ENCODE measurements at regions not wholly inside any gene's neighbourhood (a gene's known extent, or its start where the extent isn't known, plus 50 kb on each side); places are given as distances from the start of the nearest gene placed in this dataset.
"Not testable (repeated sequence)": the region's sequence is repeated elsewhere in the genome, so short reads cannot be mapped to it uniquely, and the experiment has no call there.

DNA sequence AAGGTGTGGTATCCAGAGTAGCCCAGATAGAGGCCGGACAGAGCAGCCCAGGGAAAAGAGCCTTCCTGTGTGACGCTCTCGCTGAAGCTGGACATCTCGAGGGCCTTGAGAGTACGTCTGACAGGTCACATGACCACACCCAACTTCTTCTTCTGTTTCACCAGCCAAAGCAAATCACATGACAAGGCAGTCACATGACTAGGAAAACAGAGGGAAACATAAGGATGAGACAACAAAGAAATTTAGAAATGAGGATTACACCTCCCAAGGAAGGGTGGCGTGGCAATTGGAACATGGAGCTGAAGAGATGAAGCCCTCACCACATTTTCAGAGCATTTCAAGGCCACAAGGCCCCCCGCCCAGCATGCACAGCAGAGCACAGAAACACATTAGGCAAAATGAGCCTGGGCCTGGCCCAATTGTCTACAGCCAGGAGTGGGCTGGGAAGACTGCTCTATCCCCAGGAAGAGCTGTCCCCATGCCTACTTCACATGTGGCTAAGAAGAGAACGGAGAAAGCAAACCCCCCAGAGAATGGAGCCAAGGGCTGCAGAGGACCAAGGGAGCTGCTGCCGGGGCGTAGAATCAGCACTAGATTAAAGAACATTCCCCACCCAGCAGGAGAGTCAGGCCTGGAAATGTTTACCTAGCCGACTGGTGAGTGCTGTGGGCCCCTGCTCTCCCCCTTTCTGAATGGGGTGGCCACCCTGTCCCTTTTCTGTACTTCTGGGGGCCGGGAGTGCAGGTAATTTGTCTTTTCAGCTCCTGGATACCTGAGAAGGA is 305.1 kb downstream of the NPHP4 start:
- no peak for DNase-seq (ENCODE audit: low read depth)

DNA sequence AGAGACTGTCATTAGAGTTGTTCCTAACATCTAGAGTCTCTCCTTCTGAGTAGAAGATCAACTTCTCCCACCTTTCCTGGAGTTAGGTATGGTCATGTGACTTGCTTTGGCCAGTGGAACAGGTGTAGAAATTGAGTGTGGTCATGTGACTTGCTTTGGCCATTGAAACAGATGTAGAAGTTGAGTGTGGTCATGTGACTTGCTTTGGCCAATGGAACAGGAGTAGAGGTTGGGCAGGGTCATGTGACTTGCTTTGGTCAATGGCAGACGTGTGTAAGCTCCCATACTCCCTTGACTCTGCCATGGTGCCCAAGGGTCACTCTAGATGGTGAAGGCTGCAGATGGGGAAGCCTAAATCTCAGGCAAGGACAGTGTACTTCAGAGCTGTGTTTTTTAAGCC is 306.0 kb downstream of the NPHP4 start:
- DNase-seq (ENCODE audit: low read depth): no peak

DNA sequence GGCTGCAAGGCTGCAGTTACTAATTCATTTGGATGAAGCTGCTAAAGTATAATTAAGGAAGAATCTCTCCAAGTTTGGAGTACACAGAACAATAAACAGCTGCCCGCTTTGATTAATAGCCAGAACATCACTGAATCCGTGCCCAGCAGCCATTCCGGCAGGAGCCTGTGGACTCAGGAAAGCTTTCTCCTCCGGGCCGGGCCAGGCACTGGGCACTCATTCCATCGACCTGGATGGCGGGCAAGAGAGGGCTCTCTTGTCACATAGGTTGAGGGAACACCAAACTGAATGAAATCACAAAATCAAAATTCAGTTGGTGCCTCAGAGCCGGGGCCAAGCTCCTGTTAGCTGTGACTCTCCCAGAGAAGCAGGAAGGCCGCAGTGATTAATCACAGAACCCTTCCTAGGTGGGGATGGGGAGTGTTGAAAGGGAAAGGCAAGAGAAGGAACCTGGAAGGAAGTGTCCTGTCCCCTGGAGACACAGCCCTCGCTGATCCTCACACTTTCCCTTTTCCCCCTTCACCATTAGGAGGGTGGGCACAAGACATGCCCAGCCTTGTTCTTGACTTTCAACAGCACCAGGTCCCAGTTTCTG is 306.7 kb downstream of the NPHP4 start:
- no peak for DNase-seq (ENCODE audit: low read depth)

DNA sequence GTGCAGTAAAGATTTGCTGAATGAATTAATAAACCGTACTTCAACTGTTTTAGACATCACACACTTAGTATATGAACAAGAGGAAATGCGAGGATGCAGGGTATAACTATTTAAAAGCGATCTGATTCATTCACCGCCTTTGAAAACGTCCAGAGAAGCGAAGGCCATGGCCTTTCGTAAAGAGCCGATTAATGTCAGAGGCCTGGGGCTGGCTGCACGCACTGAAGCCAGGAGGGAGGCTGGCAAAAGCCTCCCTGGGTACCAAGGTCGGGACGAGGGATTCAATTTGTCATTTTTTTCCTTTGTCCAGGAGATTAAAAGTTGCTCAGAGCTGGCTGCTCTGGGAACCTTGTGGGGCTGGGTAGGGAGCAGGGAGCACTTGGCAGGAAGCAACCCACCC is 307.4 kb downstream of the NPHP4 start:
- DNase-seq (ENCODE audit: low read depth): no peak

DNA sequence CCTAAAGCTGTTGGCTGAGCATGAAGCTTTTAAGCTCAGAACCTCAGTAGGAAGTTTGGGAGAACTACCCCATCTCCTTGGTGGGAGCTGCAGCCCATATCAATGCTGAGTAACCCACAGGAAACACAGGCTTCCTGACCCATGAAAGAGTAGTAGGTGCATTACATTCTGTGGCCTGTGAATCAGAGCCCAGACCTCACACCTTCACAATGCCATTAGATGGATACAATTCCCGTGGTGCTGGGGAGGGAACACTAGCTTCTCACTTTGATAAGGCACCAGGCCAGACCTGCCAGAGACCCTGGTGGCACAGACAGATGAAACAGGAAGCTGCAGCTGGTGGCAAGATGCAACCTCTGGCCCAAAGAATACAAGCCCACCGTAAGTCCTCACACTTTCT is 308.8 kb downstream of the NPHP4 start:
- no peak for DNase-seq (ENCODE audit: low read depth)

DNA sequence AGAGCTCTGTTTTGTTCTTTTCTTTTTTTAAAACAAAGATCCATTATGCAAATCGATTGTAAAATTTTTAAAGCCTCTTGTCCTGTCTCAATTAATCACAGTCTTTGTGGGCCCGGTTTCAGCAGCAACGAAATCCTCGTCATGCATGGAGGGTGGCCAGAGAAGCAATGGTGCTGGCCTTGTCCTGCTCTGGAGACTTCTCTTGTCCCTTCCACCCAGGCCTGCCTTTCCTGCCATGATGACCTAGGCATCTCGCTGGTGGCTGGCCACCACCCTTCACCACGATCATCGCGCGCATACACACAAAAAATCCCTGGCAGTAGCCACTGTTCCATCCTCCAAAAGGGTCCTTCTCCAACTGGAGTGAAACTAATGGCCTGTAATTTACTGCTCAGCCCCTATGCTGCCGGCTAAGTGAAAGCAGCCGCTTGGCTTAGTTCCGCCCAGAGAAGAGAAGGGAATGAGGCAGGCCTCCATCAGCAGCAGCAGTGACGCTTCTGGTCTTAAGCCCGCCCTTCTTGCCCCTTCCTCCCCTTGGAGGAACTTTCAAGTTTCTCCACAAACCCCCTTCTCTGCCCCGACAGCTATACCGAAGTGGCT is 309.5 kb downstream of the NPHP4 start:
- DNase-seq (ENCODE audit: low read depth): no peak

DNA sequence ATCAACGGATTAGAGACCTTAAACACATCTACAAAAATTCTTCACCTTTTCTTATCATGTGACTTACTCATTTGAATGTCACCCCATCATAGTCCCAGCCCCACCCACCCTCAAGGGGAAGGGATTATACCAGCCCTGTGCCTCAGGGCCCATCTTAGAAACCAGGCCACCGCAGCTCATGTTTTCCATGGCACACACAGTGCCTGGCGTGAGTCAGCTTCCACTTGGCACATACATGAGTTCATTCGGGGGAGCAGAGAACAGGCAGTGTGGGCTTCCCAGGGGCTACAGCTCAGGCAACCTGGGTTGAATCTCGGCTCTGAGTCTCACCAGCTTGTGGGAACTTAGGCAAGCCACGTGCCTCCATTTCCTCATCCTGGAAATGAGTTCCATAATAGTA is 310.6 kb downstream of the NPHP4 start:
- no peak for DNase-seq (ENCODE audit: low read depth)

DNA sequence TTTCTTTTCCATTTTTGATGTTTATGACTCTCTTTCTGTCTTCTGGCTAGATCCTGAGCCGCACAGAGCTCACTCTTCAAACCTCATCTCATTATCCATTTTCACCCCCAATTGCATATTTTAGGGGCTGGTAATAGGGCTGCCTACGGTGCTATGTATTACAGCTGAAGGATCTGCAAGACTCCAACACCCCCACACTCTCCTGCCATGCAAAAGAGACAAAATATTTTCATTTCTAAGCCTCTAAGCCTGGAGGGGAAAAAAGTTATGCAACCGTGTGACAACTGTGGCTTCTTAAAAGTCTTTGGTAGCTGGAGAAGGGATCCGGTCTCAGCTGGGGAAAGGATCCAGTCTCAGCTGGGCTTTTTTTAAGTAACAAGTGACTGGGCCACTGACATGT is 311.6 kb downstream of the NPHP4 start:
- DNase-seq (ENCODE audit: low read depth): no peak

DNA sequence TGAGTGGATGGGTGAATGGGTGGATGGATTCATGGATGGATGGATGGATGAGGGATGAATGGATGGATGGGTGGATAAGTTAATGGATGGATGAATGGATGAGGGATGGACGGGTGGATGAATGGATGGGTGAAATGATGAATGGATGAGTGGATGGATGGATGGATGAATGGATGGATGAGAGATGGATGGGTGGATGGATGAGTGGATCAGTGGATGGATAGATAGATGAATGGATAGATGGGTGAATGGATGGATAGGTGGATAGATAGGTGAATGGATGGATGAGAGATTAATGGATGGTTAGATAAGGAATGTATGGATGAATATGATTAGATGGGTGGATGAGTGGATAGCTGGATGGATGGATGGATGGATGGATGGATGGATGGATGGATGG is 313.5 kb downstream of the NPHP4 start:
- DNase-seq (ENCODE audit: low read depth): no peak

DNA sequence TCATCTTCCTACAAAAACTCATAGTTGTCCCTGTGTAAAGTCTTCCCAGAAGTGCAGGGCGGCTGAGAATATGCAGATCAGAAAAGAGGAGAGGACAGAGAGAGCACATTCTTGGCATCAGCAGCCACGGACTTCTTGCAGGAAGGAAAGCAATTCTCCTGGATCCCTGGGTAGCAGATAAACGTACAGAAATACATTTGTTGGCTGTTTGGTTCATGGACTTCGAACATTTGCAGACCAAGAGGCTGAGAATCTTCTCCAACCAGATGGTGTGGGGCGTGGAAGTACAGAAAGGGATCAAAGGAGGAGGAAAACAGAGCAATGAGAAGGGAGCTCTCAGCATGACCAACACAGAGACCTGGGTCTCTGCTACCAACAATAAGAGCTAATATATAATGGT is 319.9 kb downstream of the NPHP4 start:
- not testable (repeated sequence) for DNase-seq (ENCODE audit: low read depth)

DNA sequence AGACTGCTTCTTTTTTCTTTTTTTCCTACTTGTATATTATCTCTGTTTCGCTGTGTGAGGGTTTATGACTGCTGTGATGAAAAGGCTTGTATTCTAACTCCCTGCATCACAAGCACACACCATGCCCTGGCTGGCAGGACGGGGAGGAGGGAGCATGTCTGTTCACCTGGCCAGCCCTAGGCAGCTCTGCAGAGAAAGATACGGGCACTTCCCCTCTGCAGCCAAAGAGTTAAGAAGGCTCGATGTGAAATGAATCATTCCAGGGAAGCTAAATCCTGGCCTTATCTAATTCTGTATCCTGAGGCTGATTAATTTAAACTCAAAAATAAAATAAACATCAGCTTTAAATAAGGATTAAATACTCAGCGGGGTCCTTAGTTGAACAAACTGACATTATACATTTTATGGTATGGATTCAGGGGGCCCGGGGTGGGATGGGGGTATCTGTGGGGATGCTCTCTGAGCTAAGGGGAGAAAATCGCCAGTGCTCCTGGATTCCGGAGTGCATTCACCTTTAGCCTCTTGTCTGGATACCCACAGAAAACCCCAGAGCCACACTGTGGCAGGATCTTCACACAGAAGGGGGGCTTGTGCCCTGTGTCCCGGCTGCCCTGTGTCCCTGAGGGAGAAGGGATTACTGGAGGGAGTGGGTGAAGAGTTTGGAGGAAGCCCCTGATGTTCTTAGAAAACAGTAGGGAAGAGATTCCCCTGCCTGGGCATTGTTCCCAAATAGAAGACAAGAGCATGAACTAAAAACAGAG is 321.5 kb downstream of the NPHP4 start:
- no peak for DNase-seq (ENCODE audit: low read depth)

DNA sequence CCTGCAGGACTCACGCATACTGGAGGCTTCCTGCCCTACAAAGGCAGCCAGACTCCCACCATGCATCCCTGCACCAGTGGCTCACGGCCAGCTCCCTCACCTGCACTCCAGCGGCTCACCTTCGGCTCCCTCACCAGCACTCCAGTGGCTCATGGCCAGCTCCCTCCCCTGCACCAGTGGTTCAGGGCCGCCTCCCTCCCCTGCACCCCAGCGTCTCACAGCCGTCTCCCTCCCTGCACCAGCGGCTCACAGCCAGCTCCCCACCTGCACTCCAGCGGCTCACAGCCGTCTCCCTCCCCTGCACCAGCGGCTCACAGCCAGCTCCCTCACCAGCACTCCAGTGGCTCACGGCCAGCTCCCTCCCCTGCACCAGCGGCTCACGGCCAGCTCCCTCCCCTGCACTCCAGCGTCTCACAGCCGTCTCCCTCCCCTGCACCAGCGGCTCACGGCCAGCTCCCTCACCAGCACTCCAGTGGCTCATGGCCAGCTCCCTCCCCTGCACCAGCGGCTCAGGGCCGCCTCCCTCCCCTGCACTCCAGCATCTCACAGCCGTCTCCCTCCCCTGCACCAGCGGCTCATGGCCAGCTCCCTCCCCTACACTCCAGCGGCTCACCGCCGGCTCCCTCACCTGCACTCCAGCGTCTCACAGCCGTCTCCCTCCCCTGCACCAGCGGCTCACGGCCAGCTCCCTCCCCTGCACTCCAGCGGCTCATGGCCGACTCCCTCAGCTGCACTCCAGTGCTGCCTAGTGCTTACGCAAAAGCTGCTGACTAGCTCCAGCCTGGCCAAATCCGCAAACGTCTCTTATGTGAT is 324.5 kb downstream of the NPHP4 start:
- DNase-seq (ENCODE audit: low read depth): no peak

DNA sequence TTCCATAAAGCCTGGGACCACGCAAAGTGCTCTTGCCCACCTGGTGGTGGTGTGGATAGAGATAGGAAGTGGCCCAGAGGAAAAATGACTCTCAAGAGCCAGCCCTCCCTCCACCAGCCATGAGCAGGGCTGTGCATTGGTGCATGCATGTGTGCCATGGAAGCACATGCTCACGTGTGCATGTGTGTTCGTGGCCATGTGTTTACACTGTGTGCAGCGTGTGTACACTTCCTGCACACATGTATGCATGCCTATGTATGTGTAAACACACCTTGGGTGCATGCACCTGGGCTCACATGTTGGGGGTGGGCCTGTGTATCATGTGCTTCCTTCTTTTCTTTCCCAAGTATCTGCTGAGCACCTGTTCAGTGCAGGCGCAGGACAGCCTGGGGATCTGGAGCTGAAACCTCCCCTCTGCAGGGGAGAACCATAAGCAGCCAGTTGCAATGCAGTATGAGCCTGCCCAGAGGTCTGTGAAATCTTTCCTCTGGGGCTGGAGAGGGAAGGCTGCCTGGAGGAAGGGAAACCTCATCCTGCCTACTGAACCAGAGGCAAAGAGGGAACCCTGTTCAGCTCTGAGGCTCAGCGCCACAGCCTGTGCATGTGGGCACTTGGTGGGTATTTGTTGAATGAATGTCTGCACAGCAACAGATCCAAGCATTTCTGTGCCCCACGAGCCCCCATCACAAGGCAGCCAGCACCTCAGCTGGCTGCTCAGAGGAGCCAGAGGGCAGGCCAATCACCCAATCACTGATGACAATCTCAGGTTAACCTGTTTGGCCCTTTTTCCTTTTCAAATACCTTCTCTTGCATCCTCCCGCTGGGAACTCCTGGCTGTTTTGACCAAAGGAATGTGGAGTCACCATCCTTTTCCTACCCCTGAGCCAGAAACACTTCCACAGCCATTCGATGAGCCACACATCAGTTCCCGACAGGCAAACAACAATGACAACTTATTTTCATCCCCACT is 327.0 kb downstream of the NPHP4 start:
- DNase-seq (ENCODE audit: low read depth): no peak

DNA sequence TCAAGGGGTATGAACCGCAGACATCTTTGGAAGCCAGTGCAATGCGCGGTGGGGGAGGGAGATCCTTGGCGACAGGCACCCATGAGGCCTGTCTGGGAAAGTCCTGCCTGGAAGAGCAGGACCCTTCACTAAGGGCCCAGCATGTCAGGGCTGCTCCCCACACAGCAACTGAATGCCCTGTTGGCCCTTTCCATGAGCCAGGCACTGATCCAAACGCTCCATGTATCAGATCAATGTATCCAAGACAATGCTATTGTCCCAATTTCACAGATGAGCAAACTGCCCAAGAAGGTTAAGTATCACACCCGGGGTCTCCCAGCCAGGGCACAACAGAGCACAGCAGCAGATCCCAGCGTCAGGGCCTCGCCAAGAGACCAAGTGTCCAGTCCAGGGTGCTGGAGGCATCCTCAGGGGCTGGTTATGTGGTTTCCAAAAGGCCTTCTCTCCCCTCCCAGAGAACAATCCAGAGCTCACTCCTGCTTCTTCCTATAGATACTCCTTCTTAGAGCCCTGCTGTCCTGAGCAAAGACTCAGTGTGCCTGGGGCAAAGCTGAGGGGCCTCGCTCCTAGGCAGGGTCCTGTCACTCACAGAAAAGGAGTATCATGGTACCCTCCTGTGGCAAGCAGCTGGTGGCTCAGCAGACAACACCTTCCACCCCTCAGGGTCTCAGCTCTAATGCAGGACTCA is 328.0 kb downstream of the NPHP4 start:
- no peak for DNase-seq (ENCODE audit: low read depth)

DNA sequence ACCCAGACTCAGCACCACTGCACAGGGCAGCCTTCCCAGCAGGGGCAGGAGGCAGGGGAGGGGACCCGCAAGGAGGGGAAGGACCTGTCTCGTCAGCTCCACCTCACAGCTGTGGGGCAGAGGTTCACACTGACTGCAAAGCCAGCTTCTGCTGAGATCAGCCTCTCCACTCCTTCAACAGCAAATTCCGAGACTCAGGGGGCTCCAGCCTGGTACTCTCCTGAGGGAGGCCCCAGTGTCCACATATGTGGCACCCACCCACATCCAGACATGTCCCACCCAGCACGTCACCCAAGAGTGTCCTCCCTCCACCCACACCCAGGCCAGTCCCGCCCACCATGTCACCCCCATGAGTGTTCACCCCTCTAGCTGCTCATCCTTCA is 329.5 kb downstream of the NPHP4 start:
- DNase-seq (ENCODE audit: low read depth): no peak

DNA sequence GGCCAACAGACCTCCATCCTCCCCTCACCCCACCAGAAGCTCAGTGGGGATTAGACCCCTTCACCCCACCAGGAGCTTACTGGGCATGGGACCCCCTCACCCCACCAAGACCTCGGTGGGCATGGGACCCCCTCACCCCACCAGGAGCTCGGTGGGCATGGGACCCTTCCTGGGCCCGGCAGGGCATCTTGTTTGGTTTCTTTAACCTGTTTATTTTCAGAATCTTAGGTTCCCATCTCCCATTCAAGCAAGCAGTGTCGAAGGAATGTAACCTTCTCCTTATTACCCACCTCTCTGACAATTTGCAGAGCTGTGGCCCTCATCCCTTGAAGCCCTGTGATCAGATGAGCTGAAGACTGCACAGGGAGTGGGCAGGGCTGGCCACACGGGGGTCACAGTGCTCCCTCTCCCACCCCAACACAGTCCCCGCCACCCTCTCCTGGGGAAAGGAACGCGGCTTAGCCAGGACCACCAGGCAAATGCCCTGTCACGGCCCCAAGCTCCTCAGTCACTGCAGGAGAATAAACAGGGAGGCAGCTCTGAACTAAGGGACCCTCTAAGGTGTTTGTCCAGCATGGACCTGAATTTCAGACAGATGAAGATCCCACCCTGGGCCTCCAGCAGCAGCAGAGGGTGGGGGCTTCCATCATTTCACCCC is 330.0 kb downstream of the NPHP4 start:
- DNase-seq (ENCODE audit: low read depth): no peak

DNA sequence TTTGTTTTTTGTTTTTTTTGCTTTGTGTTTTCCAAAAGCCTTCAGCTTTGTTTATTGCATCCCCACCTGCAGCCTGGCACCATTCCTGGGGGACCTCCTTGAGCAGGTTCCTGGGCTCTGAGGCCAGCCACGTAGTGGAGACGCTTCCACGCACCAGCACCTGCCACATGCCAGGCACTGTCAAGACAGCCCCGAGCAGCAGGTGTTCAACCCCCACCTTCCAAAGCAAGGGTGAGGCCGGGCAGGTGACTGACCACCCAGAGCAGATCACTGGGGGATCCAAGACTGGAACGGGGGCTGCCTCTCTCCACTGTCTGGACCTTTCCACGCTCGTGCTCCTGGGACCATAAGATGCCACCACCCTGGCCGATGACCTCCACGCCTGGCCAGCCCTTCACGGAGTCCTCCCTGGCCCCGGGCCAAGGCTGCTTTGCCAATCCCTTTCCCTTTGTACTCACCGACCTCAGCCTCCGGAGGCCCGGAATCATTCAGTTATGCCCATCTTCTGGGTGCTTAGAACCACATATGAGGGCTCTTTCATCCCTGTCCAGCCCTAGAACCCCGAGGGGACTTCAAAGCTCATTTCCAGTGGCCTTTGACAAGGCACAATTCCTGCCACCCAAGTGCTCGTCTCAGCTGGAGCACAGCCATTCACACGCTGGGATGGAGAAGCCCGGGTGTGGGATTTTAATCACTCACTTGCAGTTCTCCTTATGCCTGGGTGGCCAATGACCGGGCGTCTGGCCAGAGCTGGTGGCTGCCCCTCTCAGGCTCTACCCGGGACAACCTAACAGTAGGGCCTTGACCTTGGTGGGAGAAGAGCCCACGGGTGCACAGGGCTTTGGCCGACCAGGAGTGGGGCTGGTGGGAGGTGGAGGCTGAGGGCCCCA is 330.8 kb downstream of the NPHP4 start:
- DNase-seq (ENCODE audit: low read depth): no peak

DNA sequence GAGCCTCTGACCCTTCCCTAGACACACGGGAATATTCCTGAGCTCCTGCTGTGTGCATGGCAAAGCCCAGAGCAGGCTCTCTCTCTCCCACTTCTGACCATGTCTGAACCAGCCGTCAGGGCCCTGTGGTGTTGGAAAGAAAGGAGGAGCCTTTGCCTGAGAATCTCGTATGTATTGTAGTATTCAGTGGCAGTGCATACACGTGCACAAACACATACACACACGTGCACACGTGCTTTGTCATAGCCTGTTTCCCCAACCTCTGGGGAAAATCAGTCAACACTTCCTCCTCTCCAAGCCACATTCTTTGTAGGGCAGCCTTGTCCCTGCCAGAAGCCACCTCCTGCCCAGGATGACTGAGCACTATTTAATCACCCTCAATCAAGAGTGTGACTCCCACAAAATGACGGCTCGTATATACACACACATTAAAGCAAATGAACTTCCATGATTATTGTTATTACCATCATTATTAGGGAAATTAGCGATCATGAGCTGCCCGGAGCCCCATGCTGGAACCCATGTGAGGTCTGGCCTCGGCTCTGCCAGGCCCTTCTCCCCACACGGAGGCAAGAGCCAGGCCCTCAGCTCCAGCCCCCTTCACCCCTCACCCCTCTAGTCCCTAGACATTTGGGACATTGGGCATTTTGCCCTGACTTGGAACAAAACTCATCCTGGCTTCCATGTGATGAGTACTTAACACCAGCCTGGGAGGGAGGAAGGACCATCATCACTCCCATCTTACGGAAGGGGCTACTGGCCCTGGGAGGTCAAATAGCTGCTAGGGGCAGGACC is 331.9 kb downstream of the NPHP4 start:
- DNase-seq (ENCODE audit: low read depth): no peak

Data from renal cortical epithelial cell (primary cell).